ENCODE measurements at regions not wholly inside any gene's neighbourhood (a gene's known extent, or its start where the extent isn't known, plus 50 kb on each side); places are given as distances from the start of the nearest gene placed in this dataset.

DNA sequence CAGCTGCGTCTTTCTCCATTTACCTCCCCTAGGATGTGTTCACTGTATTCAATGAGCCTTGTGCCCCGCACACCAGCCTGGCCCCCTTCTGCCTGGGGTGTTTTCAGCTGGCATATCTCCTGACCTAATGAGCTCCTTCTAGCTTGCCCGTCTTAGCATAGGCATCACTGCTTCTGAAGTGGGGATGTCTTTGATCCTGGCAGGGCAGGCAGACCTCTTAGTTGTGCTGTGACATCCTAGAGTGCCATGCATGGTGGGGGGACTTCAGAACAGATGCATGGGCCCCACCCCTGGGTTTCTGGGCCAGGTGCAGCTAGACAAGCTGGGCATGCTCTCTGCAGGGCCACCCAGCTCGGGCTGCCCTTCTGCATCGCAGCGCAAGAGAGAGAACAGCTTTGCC is 172.7 kb downstream of the GADD45G start:
- H3K9me3 ChIP-seq (ENCODE audit: control insufficient read depth, insufficient read depth, low read length), result no peaks in the 10 kb centered on the region
- no peak overlapping the region for H3K9ac ChIP-seq (ENCODE audit: low read depth, low read length)
- H3K36me3 ChIP-seq (ENCODE audit: insufficient read depth, low read length), result no peaks in the 10 kb centered on the region
- no peaks in the 10 kb centered on the region; the same call in 1 of the 2 replicates for H3K4me1 ChIP-seq (ENCODE audit: insufficient read depth, low read length)

DNA sequence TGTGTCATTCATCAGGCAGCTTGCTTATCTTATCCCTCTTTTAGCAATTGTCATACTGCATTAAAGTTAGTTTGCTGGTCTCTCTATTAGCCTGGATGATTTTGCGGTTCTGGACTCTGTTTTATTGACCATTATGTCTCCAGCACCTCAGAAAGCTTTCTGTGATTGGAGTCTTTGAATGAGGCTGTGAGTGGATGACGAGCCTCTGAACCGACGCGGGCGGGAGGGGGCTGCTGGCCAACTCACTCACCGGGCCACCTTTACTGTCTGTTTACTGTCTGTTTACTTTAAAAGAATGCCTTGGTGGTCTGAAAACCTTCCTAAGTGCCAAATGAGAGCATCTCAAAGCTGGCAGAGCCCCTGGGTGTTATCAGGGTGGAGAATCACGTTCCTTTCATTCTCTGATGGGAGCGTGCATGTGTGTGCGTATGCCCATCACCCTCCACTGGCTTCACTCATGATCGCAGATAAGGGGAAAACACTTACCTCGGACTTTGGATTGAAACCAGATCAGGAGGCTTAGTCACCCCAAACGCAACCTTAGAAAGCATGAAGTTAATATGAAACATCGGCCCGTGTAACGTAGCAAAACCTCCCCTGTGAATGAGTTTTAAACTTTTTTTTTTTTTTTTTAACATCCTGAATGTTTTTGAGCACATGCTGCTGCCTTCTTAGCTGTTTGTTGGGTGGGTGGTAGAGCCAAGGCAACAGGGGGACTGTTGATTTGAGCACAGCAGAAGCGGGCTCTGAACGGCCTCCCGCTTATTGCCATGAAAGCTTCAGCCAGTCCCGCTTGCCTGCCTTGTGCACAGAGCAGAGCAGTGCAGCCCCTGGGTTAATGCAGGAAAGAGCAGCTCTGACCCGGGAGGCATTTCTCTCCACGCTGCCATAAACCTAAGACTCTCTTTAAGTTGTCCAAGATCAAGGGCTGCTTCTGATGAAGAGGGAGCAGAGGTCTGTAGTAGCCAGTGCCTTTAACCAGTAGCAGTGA is 173.6 kb downstream of the GADD45G start:
- Histone ChIP-seq H3K9me3 (ENCODE audit: control insufficient read depth, insufficient read depth, low read length) (no peaks in the 10 kb centered on the region), H3K9ac (ENCODE audit: low read depth, low read length) (no peak overlapping the region), H3K36me3 (ENCODE audit: insufficient read depth, low read length) (no peaks in the 10 kb centered on the region), H3K4me1 (ENCODE audit: insufficient read depth, low read length) (no peaks in the 10 kb centered on the region; the same call in 1 of the 2 replicates)

DNA sequence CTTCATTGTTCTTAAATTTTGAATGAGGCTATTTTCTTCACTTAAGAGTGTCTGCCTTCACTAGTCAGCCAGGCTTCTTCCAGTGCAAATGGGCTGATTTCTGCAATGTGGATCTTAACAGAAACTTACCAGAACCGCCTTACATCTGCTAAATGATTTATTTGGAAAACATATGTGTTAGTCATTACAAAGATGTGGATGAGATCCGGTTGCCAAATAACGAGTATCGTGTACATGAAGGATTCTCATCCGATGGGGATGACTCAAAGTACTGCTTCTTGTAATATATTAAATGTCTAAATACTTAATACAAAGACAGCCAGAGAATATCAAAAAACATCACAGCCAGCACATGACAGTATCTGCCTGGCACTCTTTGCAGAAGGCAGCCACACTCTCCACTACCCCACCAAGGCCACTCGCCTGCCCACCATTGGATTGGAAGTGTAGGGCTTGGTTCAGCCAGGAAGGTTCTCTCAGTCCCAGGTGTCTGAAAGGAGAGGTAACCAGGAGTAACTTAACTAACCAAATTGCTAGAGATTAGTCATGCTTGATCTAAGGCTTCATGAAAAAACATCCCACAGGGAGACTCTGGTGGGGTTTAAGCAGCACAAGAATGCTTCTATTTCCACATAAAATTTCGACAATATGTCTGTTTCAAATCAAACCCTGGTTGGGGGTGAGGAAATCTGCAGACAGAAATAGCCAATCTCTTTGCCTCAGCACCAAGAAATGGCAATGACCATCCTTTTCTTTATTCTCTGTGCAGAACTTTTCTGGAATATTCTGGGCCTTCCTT is 174.8 kb downstream of the GADD45G start:
- Histone ChIP-seq H3K36me3 (ENCODE audit: insufficient read depth, low read length) (no peaks in the 10 kb centered on the region), H3K9ac (ENCODE audit: low read depth, low read length) (no peak overlapping the region), H3K9me3 (ENCODE audit: control insufficient read depth, insufficient read depth, low read length) (no peaks in the 10 kb centered on the region), H3K4me1 (ENCODE audit: insufficient read depth, low read length) (no peaks in the 10 kb centered on the region; the same call in 1 of the 2 replicates)

DNA sequence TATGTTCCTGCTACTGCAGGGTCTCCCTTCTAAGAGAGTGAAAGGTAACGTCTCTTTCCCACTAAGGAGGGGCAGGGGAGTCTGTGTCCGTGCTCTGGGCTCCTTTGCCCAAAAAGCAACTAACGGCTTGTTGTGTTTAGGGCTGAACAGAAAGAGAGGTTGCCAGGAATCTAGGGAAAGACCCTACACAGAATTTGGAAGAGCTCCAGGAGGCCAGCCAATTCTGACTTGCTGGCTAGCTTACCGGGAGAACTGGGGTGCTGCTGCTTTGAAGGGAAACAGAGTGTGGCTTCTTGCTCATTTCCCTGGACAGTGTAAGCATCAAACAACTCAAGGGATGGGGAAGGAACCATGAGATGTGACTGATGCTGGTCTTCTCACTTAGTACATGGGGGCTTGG is 176.1 kb downstream of the GADD45G start:
- H3K36me3 ChIP-seq (ENCODE audit: insufficient read depth, low read length), result no peaks in the 10 kb centered on the region
- no peaks in the 10 kb centered on the region; the same call in 1 of the 2 replicates for H3K4me1 ChIP-seq (ENCODE audit: insufficient read depth, low read length)
- H3K9ac ChIP-seq (ENCODE audit: low read depth, low read length), result no peak overlapping the region
- H3K9me3 ChIP-seq (ENCODE audit: control insufficient read depth, insufficient read depth, low read length), result no peaks in the 10 kb centered on the region

DNA sequence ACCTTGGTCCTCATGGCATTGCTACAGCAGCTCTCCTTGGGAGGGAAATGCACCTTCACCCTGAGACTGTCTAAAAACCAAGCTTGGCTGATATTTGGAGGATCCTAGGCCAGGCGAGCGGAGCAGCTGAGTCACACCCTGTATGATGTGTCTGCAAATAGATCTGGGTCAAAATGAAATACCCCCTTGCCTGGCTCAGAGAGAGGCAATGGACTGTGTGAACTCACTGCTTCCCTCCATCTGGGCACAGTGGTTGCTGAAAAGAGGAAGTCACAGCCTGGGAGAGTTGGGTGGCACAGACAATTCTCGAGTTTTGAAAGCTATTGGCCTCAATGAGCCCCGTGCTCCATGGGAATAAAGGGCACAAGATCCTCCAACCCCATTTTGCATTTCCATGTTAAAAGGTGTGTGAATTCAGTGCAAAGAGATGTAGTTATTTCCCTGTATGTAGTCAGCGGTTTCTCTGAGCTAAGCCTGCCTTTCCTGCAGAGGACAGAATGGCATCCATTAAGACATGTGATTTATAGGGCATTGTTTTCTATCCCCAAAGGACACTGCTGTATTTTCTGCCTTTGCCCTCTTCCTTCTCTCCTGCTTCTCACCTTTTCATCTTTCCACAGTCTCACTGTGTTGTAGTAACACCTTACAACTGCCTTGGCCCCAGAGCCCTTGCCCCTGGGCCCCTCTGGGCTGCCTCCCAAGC is 177.2 kb downstream of the GADD45G start:
- Histone ChIP-seq H3K9ac (ENCODE audit: low read depth, low read length) (no peak overlapping the region), H3K4me1 (ENCODE audit: insufficient read depth, low read length) (no peaks in the 10 kb centered on the region; the same call in 1 of the 2 replicates), H3K36me3 (ENCODE audit: insufficient read depth, low read length) (no peaks in the 10 kb centered on the region)

DNA sequence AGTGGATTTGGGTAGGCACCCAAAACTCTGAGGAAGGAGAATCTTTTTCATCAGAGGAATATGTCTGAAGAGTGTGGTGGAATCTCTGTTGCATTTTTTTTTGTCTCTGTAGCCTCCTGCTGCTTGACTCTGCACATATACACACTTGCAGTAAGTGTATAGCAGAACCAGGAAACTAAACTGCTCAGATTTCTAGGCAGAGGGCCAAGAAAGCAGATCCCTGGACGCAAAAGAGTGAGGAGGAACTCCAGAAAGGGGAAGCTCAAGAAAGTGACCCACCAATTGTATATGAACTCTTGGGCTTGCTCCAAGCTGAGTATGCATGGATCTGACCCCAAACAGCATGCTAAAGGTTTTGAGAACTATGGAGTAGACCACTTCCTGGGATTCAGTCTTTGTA is 181.8 kb downstream of the GADD45G start:
- Histone ChIP-seq H3K9ac (ENCODE audit: low read depth, low read length) (no peak overlapping the region), H3K9me3 (ENCODE audit: control insufficient read depth, insufficient read depth, low read length) (no peaks in the 10 kb centered on the region), H3K36me3 (ENCODE audit: insufficient read depth, low read length) (no peaks in the 10 kb centered on the region), H3K4me1 (ENCODE audit: insufficient read depth, low read length) (no peaks in the 10 kb centered on the region)

More for the DNA sequence above, 177.2 kb downstream of the GADD45G start:
- H3K9me3 ChIP-seq (ENCODE audit: control insufficient read depth, insufficient read depth, low read length), result no peaks in the 10 kb centered on the region

DNA sequence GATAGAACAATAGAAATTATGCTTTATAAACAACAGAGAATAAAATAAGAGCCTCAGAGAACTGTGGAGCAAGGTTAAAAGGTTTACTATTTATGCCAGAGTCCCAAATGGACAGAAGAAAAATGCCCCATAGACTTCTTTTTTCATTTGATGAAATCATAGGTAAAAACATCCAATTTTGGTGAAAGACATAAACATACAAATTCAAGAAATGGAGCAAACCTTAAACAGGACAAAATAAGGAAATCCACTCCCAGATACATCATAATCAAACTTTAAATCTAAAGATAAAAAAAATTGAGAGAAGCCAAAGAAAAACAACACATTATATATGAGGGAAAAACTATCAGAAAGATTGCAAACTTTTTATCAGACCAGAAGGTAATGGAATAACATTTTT is 182.8 kb downstream of the GADD45G start:
- Histone ChIP-seq H3K4me1 (ENCODE audit: insufficient read depth, low read length) (no peaks in the 10 kb centered on the region), H3K9me3 (ENCODE audit: control insufficient read depth, insufficient read depth, low read length) (no peaks in the 10 kb centered on the region)

DNA sequence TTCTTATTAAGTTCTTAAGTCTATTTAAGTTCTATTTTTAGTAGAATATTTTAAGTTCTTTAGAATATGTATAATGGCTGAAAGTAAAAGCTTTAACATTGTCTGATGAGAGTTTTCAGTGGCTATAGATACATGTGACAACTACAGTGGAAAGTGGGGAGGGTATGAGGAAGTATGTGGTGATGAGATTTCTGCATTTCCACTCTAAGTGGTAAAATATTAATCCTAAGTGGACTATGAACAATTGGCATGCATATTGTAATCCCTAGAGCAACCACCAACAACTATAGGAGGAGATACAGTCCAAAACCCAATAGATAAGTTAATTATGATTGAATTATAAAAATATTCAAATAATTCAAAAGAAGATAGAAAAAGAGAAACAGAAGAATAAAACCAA is 183.6 kb downstream of the GADD45G start:
- no peaks in the 10 kb centered on the region for H3K9me3 ChIP-seq (ENCODE audit: control insufficient read depth, insufficient read depth, low read length)
- no peaks in the 10 kb centered on the region for H3K36me3 ChIP-seq (ENCODE audit: insufficient read depth, low read length)

More for the DNA sequence above, 182.8 kb downstream of the GADD45G start:
- no peak overlapping the region for H3K9ac ChIP-seq (ENCODE audit: low read depth, low read length)
- no peaks in the 10 kb centered on the region for H3K36me3 ChIP-seq (ENCODE audit: insufficient read depth, low read length)

DNA sequence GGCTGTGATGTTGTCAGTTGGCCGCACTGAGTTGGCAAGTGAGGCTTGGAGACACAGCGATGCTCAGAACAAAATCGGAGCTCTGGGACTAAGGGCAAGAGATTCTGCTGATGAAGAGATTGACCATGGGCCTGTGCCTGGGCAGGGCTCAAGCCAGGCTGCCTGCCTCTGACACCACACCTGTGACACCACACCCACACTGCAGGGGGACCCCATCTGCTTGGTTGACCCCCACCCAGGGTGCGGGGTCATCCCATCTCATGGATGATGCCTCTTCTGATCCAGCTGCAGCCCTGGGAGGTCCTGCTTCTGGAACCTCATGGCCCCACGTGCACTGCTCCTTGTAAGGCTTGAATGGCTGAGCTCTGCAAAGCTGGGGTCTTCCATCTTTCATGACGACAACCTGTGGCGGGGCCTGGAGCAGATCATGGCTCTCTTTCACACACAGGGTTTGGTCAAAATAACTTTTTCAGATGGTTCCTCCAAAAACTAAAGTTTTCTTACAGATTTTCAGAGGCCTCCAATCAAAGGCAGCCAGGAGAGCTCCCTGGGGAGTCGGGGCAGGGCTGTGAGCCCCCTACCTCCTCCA is 185.2 kb downstream of the GADD45G start:
- Histone ChIP-seq H3K36me3 (ENCODE audit: insufficient read depth, low read length) (no peaks in the 10 kb centered on the region), H3K4me1 (ENCODE audit: insufficient read depth, low read length) (no peaks in the 10 kb centered on the region), H3K9ac (ENCODE audit: low read depth, low read length) (no peak overlapping the region), H3K9me3 (ENCODE audit: control insufficient read depth, insufficient read depth, low read length) (no peaks in the 10 kb centered on the region)

More for the DNA sequence above, 183.6 kb downstream of the GADD45G start:
- Histone ChIP-seq H3K9ac (ENCODE audit: low read depth, low read length) (no peak overlapping the region), H3K4me1 (ENCODE audit: insufficient read depth, low read length) (no peaks in the 10 kb centered on the region)

DNA sequence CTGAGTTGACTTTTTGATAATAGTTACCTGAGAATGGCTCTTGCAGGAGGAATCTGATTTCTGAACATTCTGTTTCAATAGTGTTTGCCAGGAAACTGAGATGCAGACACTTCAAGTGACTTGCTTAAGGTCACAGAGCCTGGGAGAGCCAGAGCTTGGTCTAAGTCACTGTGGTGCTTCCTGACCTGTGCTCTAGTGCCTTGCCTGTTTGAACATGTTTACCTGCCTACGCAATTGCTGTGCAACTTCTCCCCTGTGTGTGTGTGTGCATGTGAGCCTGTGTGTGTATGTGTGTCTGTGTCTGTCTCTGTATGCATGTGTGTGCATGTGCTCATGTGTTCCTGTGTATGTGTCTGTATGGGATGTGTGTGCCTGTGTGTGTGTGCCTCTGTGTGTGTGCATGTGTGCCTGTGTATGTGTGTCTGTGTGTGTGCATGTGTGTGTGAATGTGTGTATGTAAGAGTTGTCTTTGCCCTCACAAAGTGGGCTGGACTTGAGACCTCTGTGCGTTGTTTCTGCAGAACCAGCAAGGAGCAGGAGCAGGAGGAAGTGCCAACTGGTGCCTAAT is 185.8 kb downstream of the GADD45G start:
- Histone ChIP-seq H3K9ac (ENCODE audit: low read depth, low read length) (no peak overlapping the region), H3K4me1 (ENCODE audit: insufficient read depth, low read length) (no peaks in the 10 kb centered on the region), H3K36me3 (ENCODE audit: insufficient read depth, low read length) (no peaks in the 10 kb centered on the region), H3K9me3 (ENCODE audit: control insufficient read depth, insufficient read depth, low read length) (no peaks in the 10 kb centered on the region)

DNA sequence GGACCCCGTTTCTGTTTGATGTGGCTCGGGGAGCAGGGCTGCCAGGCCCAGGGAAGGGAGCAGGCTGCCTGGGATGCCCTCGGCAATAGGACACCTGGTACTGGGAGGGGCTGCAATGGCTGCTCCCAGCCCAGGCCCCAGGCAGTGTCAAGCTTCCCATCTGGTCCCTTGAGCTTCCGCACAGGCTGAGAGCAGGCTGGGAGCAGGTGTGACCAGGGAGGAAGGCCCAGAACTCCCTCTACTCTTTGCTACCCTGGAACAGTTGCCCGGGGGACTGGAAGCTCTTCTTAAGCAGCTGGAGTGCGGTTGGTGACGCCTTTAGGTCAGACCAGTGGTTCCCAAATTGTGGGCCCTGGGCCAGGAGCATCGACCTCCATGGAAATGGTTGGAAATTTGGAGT is 186.9 kb downstream of the GADD45G start:
- Histone ChIP-seq H3K9me3 (ENCODE audit: control insufficient read depth, insufficient read depth, low read length) (no peaks in the 10 kb centered on the region), H3K9ac (ENCODE audit: low read depth, low read length) (no peak overlapping the region), H3K36me3 (ENCODE audit: insufficient read depth, low read length) (no peaks in the 10 kb centered on the region)

DNA sequence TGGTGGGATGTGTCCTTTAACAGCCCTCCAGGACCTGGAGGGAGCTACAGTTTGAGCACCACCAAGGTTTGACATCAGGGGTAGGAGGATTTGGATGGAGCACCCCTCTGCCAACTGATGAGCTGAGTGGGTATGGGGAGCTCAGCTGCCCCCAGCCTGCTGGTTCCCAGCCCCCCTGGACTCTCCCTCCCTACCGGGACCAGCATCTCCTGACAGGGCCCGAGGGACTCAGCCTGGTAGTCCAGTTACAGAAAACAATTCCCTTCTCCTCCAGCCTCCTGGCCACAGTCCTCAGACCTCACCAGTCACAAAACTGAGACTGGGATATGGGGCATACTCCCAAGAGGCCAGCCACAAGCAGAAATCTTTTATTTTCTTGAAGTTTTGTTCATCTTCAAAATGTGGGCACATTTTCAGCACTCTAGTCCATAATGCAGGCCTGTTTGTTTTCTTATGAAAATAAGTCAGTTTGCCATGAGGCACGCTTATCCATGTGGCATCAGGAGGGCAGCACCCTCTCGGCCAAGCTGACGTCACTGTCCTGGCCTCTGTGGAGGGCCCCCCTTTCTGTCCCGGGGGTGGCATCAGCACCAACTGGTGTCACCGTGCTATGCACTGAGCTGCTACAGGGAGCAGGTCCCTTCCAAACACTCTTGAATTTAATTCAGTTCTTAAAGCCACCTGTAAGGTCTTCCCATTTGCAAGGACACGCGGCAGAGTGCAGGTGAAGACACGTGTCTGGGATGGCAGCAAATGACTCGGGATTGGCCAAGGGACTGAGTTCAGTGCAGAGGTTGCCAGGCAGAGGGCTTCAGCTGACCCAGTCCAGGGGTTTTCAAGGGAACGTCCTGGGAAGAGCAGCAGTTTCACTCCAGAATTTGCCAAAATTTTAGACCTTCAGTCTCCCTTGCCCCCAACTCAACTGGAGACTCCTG is 187.6 kb downstream of the GADD45G start:
- no peaks in the 10 kb centered on the region for H3K9me3 ChIP-seq (ENCODE audit: control insufficient read depth, insufficient read depth, low read length)
- H3K36me3 ChIP-seq (ENCODE audit: insufficient read depth, low read length), result no peaks in the 10 kb centered on the region
- no peak overlapping the region for H3K9ac ChIP-seq (ENCODE audit: low read depth, low read length)
- no peaks in the 10 kb centered on the region for H3K4me1 ChIP-seq (ENCODE audit: insufficient read depth, low read length)

More for the DNA sequence above, 186.9 kb downstream of the GADD45G start:
- H3K4me1 ChIP-seq (ENCODE audit: insufficient read depth, low read length), result no peaks in the 10 kb centered on the region

DNA sequence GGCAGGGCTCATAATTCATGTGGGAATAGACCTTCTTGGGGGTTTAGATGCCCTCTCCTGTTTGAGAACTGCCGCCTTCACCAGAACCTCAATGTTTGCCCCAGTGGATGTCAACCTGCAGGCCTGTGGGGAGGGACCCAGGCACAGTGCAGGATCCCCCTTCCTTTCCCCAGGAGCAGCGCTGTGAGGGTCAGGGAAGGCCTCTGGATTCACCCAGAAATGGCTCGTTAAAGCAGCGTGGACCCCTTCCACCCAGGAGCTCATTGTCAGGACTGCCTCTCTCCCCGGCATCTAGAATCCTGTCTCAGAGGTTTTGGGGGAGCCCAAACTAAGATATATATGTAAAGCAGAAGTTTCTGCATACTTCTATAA is 188.3 kb downstream of the GADD45G start:
- no peak overlapping the region for H3K9ac ChIP-seq (ENCODE audit: low read depth, low read length)
- no peaks in the 10 kb centered on the region for H3K4me1 ChIP-seq (ENCODE audit: insufficient read depth, low read length)
- H3K9me3 ChIP-seq (ENCODE audit: control insufficient read depth, insufficient read depth, low read length), result no peaks in the 10 kb centered on the region
- H3K36me3 ChIP-seq (ENCODE audit: insufficient read depth, low read length), result no peaks in the 10 kb centered on the region

Data from ES-I3 (cell line).